SK-N-SH treated with all-trans-retinoic acid at 6 μM for 48 hours (cell line): ENCODE measurements at regions not wholly inside any gene's neighbourhood (a gene's known extent, or its start where the extent isn't known, plus 50 kb on each side); places are given as distances from the start of the nearest gene placed in this dataset.

Experiments
- CSDC2 ChIP-seq: fragments of 250-450 bp; sonication (Bioruptor Pico); IDR thresholded peaks from 2 replicates; pipeline ENCODE4 v1.5.0; 2020; ENCODE audit warnings: mild to moderate bottlenecking, moderate library complexity
- GLIS3 ChIP-seq: fragments of 250-450 bp; sonication (Bioruptor Pico); IDR thresholded peaks from 2 replicates; pipeline ENCODE4 v1.5.0; 2020; ENCODE audit warnings: mild to moderate bottlenecking, moderate library complexity
- PPARA ChIP-seq: fragments of 250-450 bp; sonication (Bioruptor Pico); IDR thresholded peaks from 2 replicates; pipeline ENCODE4 v1.5.0; 2020; ENCODE audit warnings: mild to moderate bottlenecking, borderline replicate concordance
- RARB ChIP-seq: fragments of 250-450 bp; sonication (Bioruptor Pico); IDR thresholded peaks from 2 replicates; pipeline ENCODE4 v1.8.0; 2021; ENCODE audit warnings: mild to moderate bottlenecking, moderate library complexity
- ZC3H10 ChIP-seq: fragments of 250-450 bp; sonication (Bioruptor Pico); IDR thresholded peaks from 2 replicates; pipeline ENCODE4 v1.5.1; 2021; ENCODE audit warnings: mild to moderate bottlenecking, moderate library complexity
- ZFP3 ChIP-seq: fragments of 250-450 bp; sonication (Bioruptor Pico); IDR thresholded peaks from 2 replicates; pipeline ENCODE4 v1.5.0; 2020; ENCODE audit warnings: mild to moderate bottlenecking, moderate library complexity
- ZFP30 ChIP-seq: fragments of 450-650 bp; formaldehyde crosslinking; IDR thresholded peaks from 2 replicates; pipeline ENCODE4 v1.5.0; 2022; ENCODE audit warnings: mild to moderate bottlenecking, moderate library complexity
- ZNF565 ChIP-seq: fragments of 450-650 bp; formaldehyde crosslinking; conservative IDR thresholded peaks from 2 replicates; pipeline ENCODE4 v1.5.0; 2020; ENCODE audit warnings: low read depth, mild to moderate bottlenecking, moderate library complexity
- ZNF70 ChIP-seq: fragments of 450-650 bp; formaldehyde crosslinking; IDR thresholded peaks from 2 replicates; pipeline ENCODE4 v1.5.0; 2020; ENCODE audit warnings: mild to moderate bottlenecking, moderate library complexity
- ZNF8 ChIP-seq: fragments of 450-650 bp; formaldehyde crosslinking; IDR thresholded peaks from 2 replicates; pipeline ENCODE4 v1.5.0; 2020; ENCODE audit warnings: mild to moderate bottlenecking, moderate library complexity
- TF ChIP-seq, protein P1 (sequence below): fragments of 250-450 bp; sonication (Bioruptor Pico); IDR thresholded peaks from 2 replicates; pipeline ENCODE4 v1.8.0; 2020; ENCODE audit warnings: mild to moderate bottlenecking, moderate library complexity, borderline replicate concordance
- TF ChIP-seq, protein P2 (sequence below): fragments of 250-450 bp; sonication (Bioruptor Pico); IDR thresholded peaks from 2 replicates; pipeline ENCODE4 v1.5.1; 2020; ENCODE audit warnings: low read depth, mild to moderate bottlenecking, moderate library complexity
- TF ChIP-seq, protein P3 (sequence below): fragments of 250-450 bp; sonication (Bioruptor Pico); IDR thresholded peaks from 2 replicates; pipeline ENCODE4 v1.5.0; 2020; ENCODE audit warnings: mild to moderate bottlenecking, moderate library complexity
- TF ChIP-seq, protein P4 (sequence below): fragments of 250-450 bp; sonication (Bioruptor Pico); IDR thresholded peaks from 2 replicates; pipeline ENCODE4 v1.8.0; 2021; ENCODE audit warnings: low read depth, mild to moderate bottlenecking, moderate library complexity, borderline replicate concordance

DNA sequence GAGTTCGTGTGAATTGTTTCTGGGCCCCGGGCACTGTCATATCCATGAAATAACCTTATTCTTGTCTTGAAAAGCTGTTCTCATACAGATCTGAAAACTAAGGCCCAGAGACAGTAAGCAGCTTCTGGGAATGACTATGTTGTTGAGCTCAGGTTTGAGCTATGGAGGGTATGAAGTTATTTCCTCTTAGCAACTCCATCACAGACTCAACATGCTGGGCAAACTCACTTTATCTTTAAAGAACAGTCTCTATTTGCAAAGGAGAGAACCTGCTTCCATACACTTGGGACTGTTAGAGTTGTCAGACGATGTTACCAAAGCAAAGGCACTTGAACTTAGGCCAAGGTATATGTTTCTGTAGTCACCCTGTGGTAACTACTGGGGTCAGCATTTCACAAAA, 90.0 kb downstream of the GPR88 start:
- TF ChIP-seq ZC3H10 (CRISPR knock-in tag): no peak
- no peak for TF ChIP-seq PPARA (CRISPR knock-in tag)
- no peak for TF ChIP-seq GLIS3
- TF ChIP-seq, protein P1, sequence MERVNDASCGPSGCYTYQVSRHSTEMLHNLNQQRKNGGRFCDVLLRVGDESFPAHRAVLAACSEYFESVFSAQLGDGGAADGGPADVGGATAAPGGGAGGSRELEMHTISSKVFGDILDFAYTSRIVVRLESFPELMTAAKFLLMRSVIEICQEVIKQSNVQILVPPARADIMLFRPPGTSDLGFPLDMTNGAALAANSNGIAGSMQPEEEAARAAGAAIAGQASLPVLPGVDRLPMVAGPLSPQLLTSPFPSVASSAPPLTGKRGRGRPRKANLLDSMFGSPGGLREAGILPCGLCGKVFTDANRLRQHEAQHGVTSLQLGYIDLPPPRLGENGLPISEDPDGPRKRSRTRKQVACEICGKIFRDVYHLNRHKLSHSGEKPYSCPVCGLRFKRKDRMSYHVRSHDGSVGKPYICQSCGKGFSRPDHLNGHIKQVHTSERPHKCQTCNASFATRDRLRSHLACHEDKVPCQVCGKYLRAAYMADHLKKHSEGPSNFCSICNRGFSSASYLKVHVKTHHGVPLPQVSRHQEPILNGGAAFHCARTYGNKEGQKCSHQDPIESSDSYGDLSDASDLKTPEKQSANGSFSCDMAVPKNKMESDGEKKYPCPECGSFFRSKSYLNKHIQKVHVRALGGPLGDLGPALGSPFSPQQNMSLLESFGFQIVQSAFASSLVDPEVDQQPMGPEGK (CRISPR knock-in tag): no peak
- TF ChIP-seq ZFP3 (CRISPR knock-in tag): no peak
- no peak for TF ChIP-seq RARB (CRISPR knock-in tag)
- no peak for TF ChIP-seq ZFP30 (CRISPR knock-in tag)
- TF ChIP-seq CSDC2 (CRISPR knock-in tag): no peak
- no peak for TF ChIP-seq ZNF8 (CRISPR knock-in tag)
- no peak for TF ChIP-seq ZNF70 (CRISPR knock-in tag)
- TF ChIP-seq, protein P2, sequence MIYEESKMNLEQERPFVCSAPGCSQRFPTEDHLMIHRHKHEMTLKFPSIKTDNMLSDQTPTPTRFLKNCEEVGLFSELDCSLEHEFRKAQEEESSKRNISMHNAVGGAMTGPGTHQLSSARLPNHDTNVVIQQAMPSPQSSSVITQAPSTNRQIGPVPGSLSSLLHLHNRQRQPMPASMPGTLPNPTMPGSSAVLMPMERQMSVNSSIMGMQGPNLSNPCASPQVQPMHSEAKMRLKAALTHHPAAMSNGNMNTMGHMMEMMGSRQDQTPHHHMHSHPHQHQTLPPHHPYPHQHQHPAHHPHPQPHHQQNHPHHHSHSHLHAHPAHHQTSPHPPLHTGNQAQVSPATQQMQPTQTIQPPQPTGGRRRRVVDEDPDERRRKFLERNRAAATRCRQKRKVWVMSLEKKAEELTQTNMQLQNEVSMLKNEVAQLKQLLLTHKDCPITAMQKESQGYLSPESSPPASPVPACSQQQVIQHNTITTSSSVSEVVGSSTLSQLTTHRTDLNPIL: no peak
- TF ChIP-seq ZNF565 (CRISPR knock-in tag): no peak
- TF ChIP-seq, protein P3, sequence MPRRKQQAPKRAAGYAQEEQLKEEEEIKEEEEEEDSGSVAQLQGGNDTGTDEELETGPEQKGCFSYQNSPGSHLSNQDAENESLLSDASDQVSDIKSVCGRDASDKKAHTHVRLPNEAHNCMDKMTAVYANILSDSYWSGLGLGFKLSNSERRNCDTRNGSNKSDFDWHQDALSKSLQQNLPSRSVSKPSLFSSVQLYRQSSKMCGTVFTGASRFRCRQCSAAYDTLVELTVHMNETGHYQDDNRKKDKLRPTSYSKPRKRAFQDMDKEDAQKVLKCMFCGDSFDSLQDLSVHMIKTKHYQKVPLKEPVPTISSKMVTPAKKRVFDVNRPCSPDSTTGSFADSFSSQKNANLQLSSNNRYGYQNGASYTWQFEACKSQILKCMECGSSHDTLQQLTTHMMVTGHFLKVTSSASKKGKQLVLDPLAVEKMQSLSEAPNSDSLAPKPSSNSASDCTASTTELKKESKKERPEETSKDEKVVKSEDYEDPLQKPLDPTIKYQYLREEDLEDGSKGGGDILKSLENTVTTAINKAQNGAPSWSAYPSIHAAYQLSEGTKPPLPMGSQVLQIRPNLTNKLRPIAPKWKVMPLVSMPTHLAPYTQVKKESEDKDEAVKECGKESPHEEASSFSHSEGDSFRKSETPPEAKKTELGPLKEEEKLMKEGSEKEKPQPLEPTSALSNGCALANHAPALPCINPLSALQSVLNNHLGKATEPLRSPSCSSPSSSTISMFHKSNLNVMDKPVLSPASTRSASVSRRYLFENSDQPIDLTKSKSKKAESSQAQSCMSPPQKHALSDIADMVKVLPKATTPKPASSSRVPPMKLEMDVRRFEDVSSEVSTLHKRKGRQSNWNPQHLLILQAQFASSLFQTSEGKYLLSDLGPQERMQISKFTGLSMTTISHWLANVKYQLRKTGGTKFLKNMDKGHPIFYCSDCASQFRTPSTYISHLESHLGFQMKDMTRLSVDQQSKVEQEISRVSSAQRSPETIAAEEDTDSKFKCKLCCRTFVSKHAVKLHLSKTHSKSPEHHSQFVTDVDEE (CRISPR knock-in tag): no peak
- TF ChIP-seq, protein P4, sequence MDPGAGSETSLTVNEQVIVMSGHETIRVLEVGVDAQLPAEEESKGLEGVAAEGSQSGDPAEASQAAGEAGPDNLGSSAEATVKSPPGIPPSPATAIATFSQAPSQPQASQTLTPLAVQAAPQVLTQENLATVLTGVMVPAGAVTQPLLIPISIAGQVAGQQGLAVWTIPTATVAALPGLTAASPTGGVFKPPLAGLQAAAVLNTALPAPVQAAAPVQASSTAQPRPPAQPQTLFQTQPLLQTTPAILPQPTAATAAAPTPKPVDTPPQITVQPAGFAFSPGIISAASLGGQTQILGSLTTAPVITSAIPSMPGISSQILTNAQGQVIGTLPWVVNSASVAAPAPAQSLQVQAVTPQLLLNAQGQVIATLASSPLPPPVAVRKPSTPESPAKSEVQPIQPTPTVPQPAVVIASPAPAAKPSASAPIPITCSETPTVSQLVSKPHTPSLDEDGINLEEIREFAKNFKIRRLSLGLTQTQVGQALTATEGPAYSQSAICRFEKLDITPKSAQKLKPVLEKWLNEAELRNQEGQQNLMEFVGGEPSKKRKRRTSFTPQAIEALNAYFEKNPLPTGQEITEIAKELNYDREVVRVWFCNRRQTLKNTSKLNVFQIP (CRISPR knock-in tag): no peak
